GM12865 (cell line): ENCODE measurements at regions not wholly inside any gene's neighbourhood (a gene's known extent, or its start where the extent isn't known, plus 50 kb on each side); places are given as distances from the start of the nearest gene placed in this dataset.

ENCODE experiments used
- DNase-seq: peaks from one replicate; pipeline ENCODE4 v3.0.0; 2010; ENCODE audit warnings: low read depth
- H3K4me3 ChIP-seq: 2 replicates; pipeline ENCODE4 v1.5.1; 2011; ENCODE audit warnings: mild to moderate bottlenecking, low read depth, low read length, control low read depth
- CTCF ChIP-seq: IDR thresholded peaks from 2 replicates; pipeline ENCODE4 v1.5.1; 2011; ENCODE audit warnings: low read length, control low read depth, low read depth, inconsistent platforms; ENCODE audit not compliant: insufficient read depth; ENCODE audit errors: missing control alignments

- no peak for DNase-seq
- TF ChIP-seq CTCF = no peak
Measured at GRCh38 chr5:166412191-166412590, 1879.3 kb upstream of the WWC1 start.

GRCh38 chr5:166427211-166427610 lies 1864.2 kb upstream of the WWC1 start:
- TF ChIP-seq CTCF = no peak
- no peak for DNase-seq
- H3K4me3 ChIP-seq = no peak overlapping the region

More at GRCh38 chr5:166412191-166412590, 1879.3 kb upstream of the WWC1 start:
- no peak overlapping the region for H3K4me3 ChIP-seq

- H3K4me3 ChIP-seq = no peak overlapping the region
- no peak for TF ChIP-seq CTCF
- no peak for DNase-seq
Measured at GRCh38 chr5:166428264-166428803, 1863.1 kb upstream of the WWC1 start.

- DNase-seq = no peak
- TF ChIP-seq CTCF = no peak
- H3K4me3 ChIP-seq = no peak overlapping the region
Measured at GRCh38 chr5:166430491-166431319, 1860.7 kb upstream of the WWC1 start.

- TF ChIP-seq CTCF = no peak
- H3K4me3 ChIP-seq = no peak overlapping the region
- DNase-seq = no peak
Measured at GRCh38 chr5:166431456-166431855, 1860.0 kb upstream of the WWC1 start.

- no peak overlapping the region for H3K4me3 ChIP-seq
- no peak for TF ChIP-seq CTCF
- no peak for DNase-seq
Measured at GRCh38 chr5:166433679-166434078, 1857.8 kb upstream of the WWC1 start.

- no peak for TF ChIP-seq CTCF
- DNase-seq = no peak
- no peak overlapping the region for H3K4me3 ChIP-seq
Measured at GRCh38 chr5:166436872-166437271, 1854.6 kb upstream of the WWC1 start.
